Endodermal cell (in vitro differentiated cells): ENCODE measurements at regions not wholly inside any gene's neighbourhood (a gene's known extent, or its start where the extent isn't known, plus 50 kb on each side); places are given as distances from the start of the nearest gene placed in this dataset.

Source experiments
- DNase-seq: peaks from one replicate; pipeline ENCODE4 v3.0.0-alpha.2; 2017
- H3K27ac ChIP-seq: 2 replicates; pipeline ENCODE4 v1.5.1; 2013; ENCODE audit warnings: mild to moderate bottlenecking, low read depth, low read length, moderate library complexity
- H3K27me3 ChIP-seq: 2 replicates; pipeline ENCODE4 v1.6.1; 2013; ENCODE audit warnings: mild to moderate bottlenecking, low read length, moderate library complexity; ENCODE audit not compliant: insufficient read depth, control insufficient read depth, poor library complexity, severe bottlenecking
- H3K36me3 ChIP-seq: 2 replicates; pipeline ENCODE4 v1.7.0; 2013; ENCODE audit warnings: mild to moderate bottlenecking, low read length, moderate library complexity; ENCODE audit not compliant: control insufficient read depth, insufficient read depth
- H3K4me1 ChIP-seq: one replicate; pipeline ENCODE4 v1.7.0; 2013; ENCODE audit warnings: low read length; ENCODE audit not compliant: control insufficient read depth, insufficient read depth
- H3K4me3 ChIP-seq: 2 replicates; pipeline ENCODE4 v1.5.1; 2013; ENCODE audit warnings: mild to moderate bottlenecking, low read length, moderate library complexity
- H3K9ac ChIP-seq: 2 replicates; pipeline ENCODE4 v1.6.1; 2013; ENCODE audit warnings: mild to moderate bottlenecking, low read length, moderate library complexity; ENCODE audit not compliant: poor library complexity, severe bottlenecking; ENCODE audit errors: extremely low read depth
- H3K9me3 ChIP-seq: 2 replicates; pipeline ENCODE4 v1.6.1; 2013; ENCODE audit warnings: mild to moderate bottlenecking, low read length, moderate library complexity; ENCODE audit not compliant: control insufficient read depth
- H3K27ac Mint-ChIP-seq: 2 replicates; pipeline ENCODE4 v1.8.0; 2020; ENCODE audit warnings: mixed read lengths
- H3K27me3 Mint-ChIP-seq: 2 replicates; pipeline ENCODE4 v1.8.0; 2021; ENCODE audit warnings: mild to moderate bottlenecking, mixed read lengths; ENCODE audit not compliant: insufficient read depth
- H3K36me3 Mint-ChIP-seq: 2 replicates; pipeline ENCODE4 v1.8.0; 2020; ENCODE audit warnings: low read depth, mixed read lengths
- H3K4me1 Mint-ChIP-seq: 2 replicates; pipeline ENCODE4 v1.8.0; 2020; ENCODE audit warnings: mixed read lengths
- H3K4me3 Mint-ChIP-seq: 2 replicates; pipeline ENCODE4 v1.8.0; 2020; ENCODE audit warnings: mild to moderate bottlenecking, moderate library complexity, mixed read lengths
- H3K9me3 Mint-ChIP-seq: 2 replicates; pipeline ENCODE4 v1.8.0; 2020; ENCODE audit warnings: mild to moderate bottlenecking, mixed read lengths
- WGBS, 2 experiments: methylation state at CpG; one replicate each; pipeline versions ENCODE4 v1.1.5 to v1.1.7; 2013; ENCODE audit warnings: missing lambda C conversion rate in 2 of 2, mixed read lengths in 1 of 2; ENCODE audit not compliant: insufficient coverage in 1 of 2, insufficient read length in 1 of 2; 5-methylcytosine and 5-hydroxymethylcytosine counted together
- TF ChIP-seq, protein P1 (sequence below): fragments of 200-600 bp; sonication (generic); conservative IDR thresholded peaks from 2 replicates; pipeline ENCODE4 v1.5.0; 2021; ENCODE audit warnings: antibody characterized with exemption, mild to moderate bottlenecking

DNA sequence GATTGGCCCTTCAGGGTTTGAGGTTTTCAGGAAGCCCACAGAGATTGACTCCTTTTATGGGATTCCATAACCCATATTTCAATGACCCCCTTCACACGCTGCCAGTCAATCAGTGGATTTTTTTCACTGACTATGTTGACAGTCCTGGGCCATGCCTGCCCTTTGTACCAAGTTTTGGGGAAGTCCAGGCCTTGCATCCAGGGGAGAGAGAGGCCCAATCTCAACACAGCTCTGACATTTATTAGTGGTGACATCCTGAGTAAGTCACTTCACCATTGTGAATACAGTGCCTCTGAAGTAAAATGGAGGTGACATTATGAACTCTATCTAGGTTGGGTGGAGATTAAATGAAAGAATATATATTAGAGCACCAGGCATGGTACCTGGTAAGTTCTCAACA, 181.1 kb downstream of the NUFIP1 start:
- Mint-ChIP-seq H3K4me3 (no peak overlapping the region), H3K9me3 (no peaks in the 10 kb centered on the region), H3K27ac (no peak overlapping the region), H3K36me3 (no peaks in the 10 kb centered on the region), H3K27me3 (no peaks in the 10 kb centered on the region), H3K4me1 (peaks cover 4% of the 10 kb centered on the region)
- DNase-seq, result no peak
- H3K27ac ChIP-seq, result no peak overlapping the region
- TF ChIP-seq, protein P1, sequence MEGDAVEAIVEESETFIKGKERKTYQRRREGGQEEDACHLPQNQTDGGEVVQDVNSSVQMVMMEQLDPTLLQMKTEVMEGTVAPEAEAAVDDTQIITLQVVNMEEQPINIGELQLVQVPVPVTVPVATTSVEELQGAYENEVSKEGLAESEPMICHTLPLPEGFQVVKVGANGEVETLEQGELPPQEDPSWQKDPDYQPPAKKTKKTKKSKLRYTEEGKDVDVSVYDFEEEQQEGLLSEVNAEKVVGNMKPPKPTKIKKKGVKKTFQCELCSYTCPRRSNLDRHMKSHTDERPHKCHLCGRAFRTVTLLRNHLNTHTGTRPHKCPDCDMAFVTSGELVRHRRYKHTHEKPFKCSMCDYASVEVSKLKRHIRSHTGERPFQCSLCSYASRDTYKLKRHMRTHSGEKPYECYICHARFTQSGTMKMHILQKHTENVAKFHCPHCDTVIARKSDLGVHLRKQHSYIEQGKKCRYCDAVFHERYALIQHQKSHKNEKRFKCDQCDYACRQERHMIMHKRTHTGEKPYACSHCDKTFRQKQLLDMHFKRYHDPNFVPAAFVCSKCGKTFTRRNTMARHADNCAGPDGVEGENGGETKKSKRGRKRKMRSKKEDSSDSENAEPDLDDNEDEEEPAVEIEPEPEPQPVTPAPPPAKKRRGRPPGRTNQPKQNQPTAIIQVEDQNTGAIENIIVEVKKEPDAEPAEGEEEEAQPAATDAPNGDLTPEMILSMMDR, result no peak
- H3K9me3 ChIP-seq, result no peaks in the 10 kb centered on the region
- no peaks in the 10 kb centered on the region for H3K27me3 ChIP-seq
- H3K4me3 ChIP-seq, result no peak overlapping the region
- 94 to 100% methylated on average over 1 of the region's 1 CpG for WGBS, 2 experiments
- no peak overlapping the region for H3K9ac ChIP-seq
- no peaks in the 10 kb centered on the region for H3K4me1 ChIP-seq
- H3K36me3 ChIP-seq, result no peaks in the 10 kb centered on the region

DNA sequence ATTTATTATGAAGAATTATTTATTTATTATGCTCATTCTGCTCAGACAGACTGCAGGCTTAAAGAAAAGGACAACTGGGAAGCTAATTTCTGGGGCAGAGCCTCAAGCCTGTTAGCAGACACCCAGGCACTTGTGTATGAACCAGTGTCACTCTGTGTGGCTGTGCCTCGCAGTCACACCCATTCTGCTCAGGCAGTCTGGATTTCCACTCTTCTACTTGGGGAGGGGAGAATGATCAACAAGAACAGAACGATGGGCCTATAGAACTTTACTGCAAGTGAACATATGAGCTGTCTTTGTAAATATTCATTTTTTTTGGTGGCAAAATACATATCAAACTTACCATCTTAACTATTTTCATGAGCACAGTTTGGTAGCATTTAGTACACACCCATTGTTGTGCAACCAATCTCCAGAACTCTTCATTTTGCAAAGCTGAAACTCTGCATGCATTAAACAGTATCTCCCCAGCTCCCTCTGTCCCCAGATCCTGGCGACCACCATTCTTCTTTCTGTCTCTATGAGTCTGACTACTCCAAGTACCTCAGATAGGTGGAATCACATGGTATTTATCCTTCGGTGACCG, 181.7 kb downstream of the NUFIP1 start:
- Histone ChIP-seq H3K4me1 (no peaks in the 10 kb centered on the region), H3K4me3 (no peak overlapping the region), H3K27ac (no peak overlapping the region), H3K9me3 (no peaks in the 10 kb centered on the region), H3K27me3 (no peaks in the 10 kb centered on the region), H3K36me3 (no peaks in the 10 kb centered on the region), H3K9ac (no peak overlapping the region)
- Mint-ChIP-seq H3K4me1 (peaks cover 4% of the 10 kb centered on the region), H3K27me3 (no peaks in the 10 kb centered on the region), H3K27ac (no peak overlapping the region), H3K9me3 (no peaks in the 10 kb centered on the region), H3K4me3 (no peak overlapping the region), H3K36me3 (no peaks in the 10 kb centered on the region)
- WGBS, 2 experiments, result 94% methylated on average over 5 of the region's 5 CpGs
- TF ChIP-seq, protein P1, result no peak
- DNase-seq, result no peak

DNA sequence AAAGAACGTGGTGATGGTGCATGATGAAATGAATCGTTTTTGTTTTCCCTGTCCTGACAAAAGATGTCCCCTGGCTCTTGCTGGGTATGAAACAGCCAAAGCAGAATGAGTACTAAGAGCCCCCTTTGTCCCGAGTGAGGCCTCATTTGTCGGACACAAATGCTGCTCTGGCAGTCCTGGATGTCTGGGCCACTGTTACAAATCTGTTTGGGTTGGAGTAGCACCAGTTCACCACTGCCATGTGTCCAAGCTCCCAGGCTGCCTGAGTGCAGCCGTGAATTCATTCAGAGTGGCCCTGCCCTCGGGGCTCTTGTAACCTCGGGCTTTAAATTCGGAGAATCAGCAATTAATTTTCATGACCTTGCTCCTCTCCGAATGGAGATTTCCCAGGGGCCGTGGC, 182.4 kb downstream of the NUFIP1 start:
- H3K9ac ChIP-seq, result no peak overlapping the region

More for the DNA sequence above, 182.4 kb downstream of the NUFIP1 start:
- Histone ChIP-seq H3K4me3 (no peak overlapping the region), H3K9me3 (no peaks in the 10 kb centered on the region), H3K4me1 (no peaks in the 10 kb centered on the region), H3K27ac (no peak overlapping the region), H3K27me3 (no peaks in the 10 kb centered on the region), H3K36me3 (no peaks in the 10 kb centered on the region)
- Mint-ChIP-seq H3K36me3 (no peaks in the 10 kb centered on the region), H3K4me1 (peaks cover 4% of the 10 kb centered on the region), H3K4me3 (no peak overlapping the region), H3K27me3 (no peaks in the 10 kb centered on the region), H3K9me3 (no peaks in the 10 kb centered on the region), H3K27ac (no peak overlapping the region)
- TF ChIP-seq, protein P1, result no peak
- whole genome bisulfite sequencing, 2 experiments, result 94 to 100% methylated on average over 7 to 10 of the region's 10 CpGs
- peak; percentile 28 for DNase-seq
